Heart right ventricle (tissue), 16 donors: ENCODE measurements at regions not wholly inside any gene's neighbourhood (a gene's known extent, or its start where the extent isn't known, plus 50 kb on each side); places are given as distances from the start of the nearest gene placed in this dataset.

ENCODE experiments used
- ATAC-seq, 8 donors: fragments of 200-7000 bp; cut with Tn5 transposase; one replicate each; pipeline ENCODE4 v1.9.1; 2020; ENCODE audit warnings: mild to moderate bottlenecking in 8 of 8, moderate library complexity in 8 of 8, moderate number of reproducible peaks in 1 of 8
- DNase-seq, 2 donors: peaks; one replicate each; pipeline ENCODE4 v3.0.0-alpha.2; 2020
- H3K27ac ChIP-seq, 10 donors: fragments of 200-600 bp; sonication (generic) in 2 of 10; one replicate each; pipeline versions ENCODE4 v1.5.0 to v1.8.0; 2020 to 2022; ENCODE audit warnings: mild to moderate bottlenecking in 3 of 10
- H3K27me3 ChIP-seq, 7 donors: fragments of 200-600 bp; one replicate each; pipeline ENCODE4 v1.8.0; 2021 to 2022; ENCODE audit warnings: mild to moderate bottlenecking in 2 of 7
- H3K36me3 ChIP-seq, 9 donors: fragments of 200-600 bp; sonication (generic) in 1 of 9; one replicate each; pipeline versions ENCODE4 v1.5.0 to v1.8.0; 2020 to 2022; ENCODE audit warnings: mild to moderate bottlenecking in 2 of 9
- H3K4me1 ChIP-seq, 9 donors: fragments of 200-600 bp; sonication (generic) in 1 of 9; one replicate each; pipeline versions ENCODE4 v1.5.0 to v1.8.0; 2020 to 2022; ENCODE audit warnings: mild to moderate bottlenecking in 4 of 9
- H3K4me3 ChIP-seq, 10 donors: fragments of 200-600 bp; sonication (generic) in 2 of 10; one replicate each; pipeline versions ENCODE4 v1.5.0 to v1.8.0; 2020 to 2022; ENCODE audit warnings: mild to moderate bottlenecking in 7 of 10, moderate library complexity in 2 of 10
- H3K9me3 ChIP-seq, 11 donors: fragments of 200-600 bp in 10 of 11; sonication (generic) in 2 of 11; one replicate each; pipeline versions ENCODE4 v1.5.0 to v1.8.0; 2013 to 2022; ENCODE audit warnings: mild to moderate bottlenecking in 2 of 11, control low read depth in 1 of 11, moderate library complexity in 1 of 11
- WGBS, 2 donors: extraction: QIAGEN DNeasy Blood & Tissue Kit; methylation state at CpG; one replicate each; pipeline ENCODE4 v1.1.7; 2013; ENCODE audit warnings: inconsistent platforms in 1 of 2; 5-methylcytosine and 5-hydroxymethylcytosine counted together
- intact Hi-C, 10 donors: fragments of 100-400 bp; cut with DNase I; formaldehyde crosslinking; loops; one replicate each; pipeline versions ENCODE4 v1.11.1 to v1.14.2; 2022
- TF ChIP-seq, protein P1 (sequence below), 9 donors: fragments of 200-600 bp; sonication (generic) in 2 of 9; IDR thresholded peaks; one replicate each; pipeline versions ENCODE4 v1.5.0 to v1.8.0; 2021 to 2022; ENCODE audit warnings: antibody characterized with exemption in 9 of 9, mild to moderate bottlenecking in 5 of 9, moderate library complexity in 1 of 9
- donor health status: Arrhythmogenic right ventricular cardiomyopathy.
- donor health status: ischemic (EF 13 %, LVEDD 7.1; RV severe dilation, severe dysfunction).
- donor health status: healthy with polysubstance abuse.
- donor health status: DM: no; HTN: yes; CAD: no.
- donor health status: DM: no; HTN: no; CAD: no.
- donor health status: ischemic (EF 25% LVEDD 6.9; RV normal size, moderate dysfunction).
- donor health status: ischemic (EF 25% LVEDD 5.7; RV mildly dilated, moderate dysfunction).
- donor health status: healthy.
- donor health status: DM: yes; HTN: yes; CAD: no.
- donor health status: Ischemic cardiomyopathy.
- donor health status: ischemic (EF 35%, LVEDD 5.7; RV mildly dilated, moderate dysfunction).
- donor health status: nonischemic (EF 11% LVEDD 7.7; RV severe dilation, severe dysfunction).
- donor health status: DM: yes; HTN: yes; CAD: no.
- donor health status: PGD.
- donor health status: ischemic (EF 29% LVEDD 5.4; RV normal size, mild dysfunction).
- donor health status: nonischemic (EF 23%, LVEDD 6.1; RV moderate dilation, normal function).

DNA sequence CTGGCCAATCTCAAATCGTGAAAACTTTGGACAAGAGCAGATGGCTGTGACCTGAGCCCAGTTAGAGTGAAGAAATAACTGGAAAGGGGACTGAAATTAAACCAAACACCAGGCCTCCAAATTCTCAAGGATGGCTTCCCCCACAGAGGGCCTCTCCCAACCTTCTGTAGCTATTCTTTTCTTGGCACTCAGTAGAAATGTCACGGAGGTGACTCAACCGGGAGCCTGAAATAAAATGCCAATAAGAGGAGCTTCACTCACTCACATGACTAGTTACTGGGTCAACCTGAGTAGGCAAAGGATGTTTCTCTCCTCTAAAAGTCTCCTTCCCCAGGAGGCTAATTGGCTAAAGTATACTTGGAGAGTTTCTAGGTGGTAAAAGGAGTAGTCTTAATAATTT is 230.7 kb downstream of the MAF start:
- peaks cover 0 to 23% (median 10%) of the 10 kb centered on the region in 11 donors for H3K9me3 ChIP-seq
- no peak overlapping the region for H3K4me3 ChIP-seq
- no peak overlapping the region for H3K27ac ChIP-seq
- WGBS, 2 donors: 37 to 66% methylated on average over 3 of the region's 3 CpGs
- H3K36me3 ChIP-seq: no peaks in the 10 kb centered on the region
- no peak for DNase-seq
- H3K4me1 ChIP-seq: peaks cover 0 to 10% (median 0%) of the 10 kb centered on the region in 9 donors
- intact Hi-C loops: no loop called here
- peak in 2 of 8 donors; percentile 60 to 79 for ATAC-seq
- no peaks in the 10 kb centered on the region for H3K27me3 ChIP-seq
- TF ChIP-seq, protein P1, sequence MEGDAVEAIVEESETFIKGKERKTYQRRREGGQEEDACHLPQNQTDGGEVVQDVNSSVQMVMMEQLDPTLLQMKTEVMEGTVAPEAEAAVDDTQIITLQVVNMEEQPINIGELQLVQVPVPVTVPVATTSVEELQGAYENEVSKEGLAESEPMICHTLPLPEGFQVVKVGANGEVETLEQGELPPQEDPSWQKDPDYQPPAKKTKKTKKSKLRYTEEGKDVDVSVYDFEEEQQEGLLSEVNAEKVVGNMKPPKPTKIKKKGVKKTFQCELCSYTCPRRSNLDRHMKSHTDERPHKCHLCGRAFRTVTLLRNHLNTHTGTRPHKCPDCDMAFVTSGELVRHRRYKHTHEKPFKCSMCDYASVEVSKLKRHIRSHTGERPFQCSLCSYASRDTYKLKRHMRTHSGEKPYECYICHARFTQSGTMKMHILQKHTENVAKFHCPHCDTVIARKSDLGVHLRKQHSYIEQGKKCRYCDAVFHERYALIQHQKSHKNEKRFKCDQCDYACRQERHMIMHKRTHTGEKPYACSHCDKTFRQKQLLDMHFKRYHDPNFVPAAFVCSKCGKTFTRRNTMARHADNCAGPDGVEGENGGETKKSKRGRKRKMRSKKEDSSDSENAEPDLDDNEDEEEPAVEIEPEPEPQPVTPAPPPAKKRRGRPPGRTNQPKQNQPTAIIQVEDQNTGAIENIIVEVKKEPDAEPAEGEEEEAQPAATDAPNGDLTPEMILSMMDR (IDR thresholded peaks at IDR 0.05): no peak

DNA sequence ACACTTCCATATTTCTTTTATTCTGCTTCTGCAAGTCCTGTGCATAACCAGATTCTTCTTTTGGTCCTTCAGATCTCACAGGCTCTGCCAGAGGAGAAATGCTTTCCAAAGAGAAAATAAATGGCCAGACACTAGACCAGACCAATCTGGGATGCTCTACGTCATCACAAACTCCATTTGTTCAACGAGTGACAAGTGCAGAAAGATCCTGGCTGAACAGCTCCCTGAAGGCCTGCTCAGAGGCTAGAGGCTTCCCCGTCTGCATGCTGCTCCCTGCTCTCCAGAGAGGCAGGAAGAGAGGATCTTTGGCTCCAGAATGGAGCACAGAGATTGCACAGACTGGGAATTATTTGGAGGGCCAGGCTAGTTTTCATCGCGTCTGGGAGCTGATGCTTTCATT is 232.7 kb downstream of the MAF start:
- ATAC-seq: peak in 3 of 8 donors; percentile 39 to 57 (median 49)
- WGBS, 2 donors: 55 to 62% methylated on average over 5 of the region's 5 CpGs
- Histone ChIP-seq H3K27me3 (no peaks in the 10 kb centered on the region), H3K4me1 (peaks cover 0 to 10% (median 0%) of the 10 kb centered on the region in 9 donors), H3K36me3 (no peaks in the 10 kb centered on the region), H3K4me3 (no peak overlapping the region), H3K9me3 (peaks cover 0 to 23% (median 10%) of the 10 kb centered on the region in 11 donors), H3K27ac (no peak overlapping the region)
- intact Hi-C loops: no loop called here
- TF ChIP-seq, protein P1 (IDR thresholded peaks at IDR 0.05): no peak
- no peak for DNase-seq

DNA sequence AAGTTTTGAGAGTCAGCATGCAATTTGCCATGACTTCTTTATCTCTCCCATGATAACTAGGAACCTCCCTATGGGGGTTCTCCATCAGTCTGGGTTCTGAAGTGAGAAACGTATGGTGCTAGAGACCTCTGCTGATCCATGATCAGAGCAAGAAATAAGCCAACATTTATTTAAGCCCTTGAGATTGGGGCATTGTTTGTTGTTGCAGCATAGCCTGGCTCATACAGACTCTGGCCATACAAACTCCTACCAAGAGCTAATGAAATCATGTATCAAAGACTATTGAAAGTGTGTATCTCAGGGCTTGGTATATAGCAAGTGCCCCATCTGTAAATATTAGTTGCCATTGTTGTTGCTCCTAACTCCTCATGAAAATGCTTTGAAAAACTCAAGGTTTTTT is 233.9 kb downstream of the MAF start:
- Histone ChIP-seq H3K27ac (no peak overlapping the region), H3K9me3 (peaks cover 0 to 22% (median 10%) of the 10 kb centered on the region in 11 donors), H3K4me3 (no peak overlapping the region), H3K36me3 (no peaks in the 10 kb centered on the region), H3K27me3 (no peaks in the 10 kb centered on the region), H3K4me1 (peaks cover 0 to 10% (median 0%) of the 10 kb centered on the region in 9 donors)
- WGBS, 2 donors: 77 to 90% methylated on average over 1 of the region's 1 CpG
- intact Hi-C loops: no loop called here
- no peak for ATAC-seq
- no peak for DNase-seq
- TF ChIP-seq, protein P1 (IDR thresholded peaks at IDR 0.05): no peak

DNA sequence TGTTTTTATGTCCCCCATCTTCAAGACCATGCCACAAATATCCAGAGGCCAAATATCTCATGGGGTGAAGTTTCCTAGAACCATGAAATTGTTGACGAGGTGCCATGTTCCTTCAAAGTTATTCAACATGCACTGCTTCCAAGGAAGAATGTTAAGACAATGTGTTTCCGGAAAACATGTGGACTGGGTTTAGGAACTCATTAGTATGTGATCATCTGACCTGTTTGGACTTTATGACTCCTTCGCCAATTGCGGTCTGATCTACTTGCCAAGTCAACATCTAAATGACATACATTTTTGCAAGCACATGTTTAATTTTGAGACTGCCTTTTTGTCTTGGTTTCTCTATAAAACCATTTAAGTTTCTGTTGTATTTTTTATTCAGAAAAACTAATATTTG is 234.8 kb downstream of the MAF start:
- DNase-seq (no peak), ATAC-seq (no peak)
- 92 to 94% methylated on average over 4 of the region's 4 CpGs for WGBS, 2 donors
- H3K27ac ChIP-seq: no peak overlapping the region
- H3K27me3 ChIP-seq: peaks cover 0 to 7% (median 0%) of the 10 kb centered on the region in 7 donors
- intact Hi-C loops: no loop called here
- H3K4me3 ChIP-seq: no peak overlapping the region
- TF ChIP-seq, protein P1 (IDR thresholded peaks at IDR 0.05): no peak
- H3K36me3 ChIP-seq: no peaks in the 10 kb centered on the region
- H3K4me1 ChIP-seq: peaks cover 0 to 10% (median 0%) of the 10 kb centered on the region in 9 donors
- peaks cover 0 to 16% (median 5%) of the 10 kb centered on the region in 11 donors for H3K9me3 ChIP-seq
